SJCRH30 (cell line): ENCODE measurements at regions not wholly inside any gene's neighbourhood (a gene's known extent, or its start where the extent isn't known, plus 50 kb on each side); places are given as distances from the start of the nearest gene placed in this dataset.

Experiments used
- DNase-seq, 2 experiments: peaks; one replicate each; pipeline ENCODE4 v3.0.0-alpha.2; 2015 to 2020
- H3K27ac ChIP-seq: fragments of 250-450 bp; sonication (Bioruptor Pico); 2 replicates; pipeline ENCODE4 v1.5.1; 2020; ENCODE audit warnings: mild to moderate bottlenecking, moderate library complexity
- H3K27me3 ChIP-seq: fragments of 250-450 bp; sonication (Bioruptor Pico); 2 replicates; pipeline ENCODE4 v1.5.1; 2020; ENCODE audit warnings: mild to moderate bottlenecking, moderate library complexity
- H3K36me3 ChIP-seq: fragments of 250-450 bp; sonication (Bioruptor Pico); 2 replicates; pipeline ENCODE4 v1.5.1; 2020; ENCODE audit warnings: mild to moderate bottlenecking, moderate library complexity
- H3K4me1 ChIP-seq: fragments of 250-450 bp; sonication (Bioruptor Pico); 2 replicates; pipeline ENCODE4 v1.5.1; 2020; ENCODE audit warnings: mild to moderate bottlenecking, moderate library complexity
- H3K4me3 ChIP-seq: fragments of 250-450 bp; sonication (Bioruptor Pico); 2 replicates; pipeline ENCODE4 v1.5.1; 2020; ENCODE audit warnings: mild to moderate bottlenecking, moderate library complexity
- H3K9me3 ChIP-seq: fragments of 250-450 bp; sonication (Bioruptor Pico); replicated peaks from 2 replicates; pipeline ENCODE4 v1.5.1; 2020; ENCODE audit warnings: mild to moderate bottlenecking, moderate library complexity

DNA sequence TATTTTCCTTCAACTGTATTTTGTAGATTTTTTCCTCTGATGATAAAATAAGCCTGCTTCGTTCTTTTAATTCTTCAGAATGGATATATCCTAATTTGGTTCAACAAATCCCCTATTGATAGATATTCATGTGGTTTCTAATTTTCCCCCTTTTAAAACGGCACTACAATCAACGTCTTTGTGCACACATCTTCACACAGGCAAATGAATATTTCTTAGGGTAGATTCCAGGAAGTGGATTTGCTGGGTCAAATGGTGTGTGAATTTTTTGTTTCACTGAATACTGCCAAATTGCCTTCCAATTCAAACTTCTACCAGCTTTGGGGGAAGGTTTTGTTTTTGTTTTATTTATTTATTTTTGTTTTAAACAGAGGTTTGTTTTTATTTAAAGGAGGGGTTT, 287.2 kb downstream of the FOXO1 start:
- no peaks in the 10 kb centered on the region for H3K27me3 ChIP-seq
- no peaks in the 10 kb centered on the region for H3K36me3 ChIP-seq
- H3K9me3 ChIP-seq = peaks cover 4% of the 10 kb centered on the region; the same call in 1 of the 2 replicates
- peaks cover 21% of the 10 kb centered on the region for H3K4me1 ChIP-seq
- no peak for DNase-seq
- no peak overlapping the region for H3K4me3 ChIP-seq
- no peak overlapping the region for H3K27ac ChIP-seq

DNA sequence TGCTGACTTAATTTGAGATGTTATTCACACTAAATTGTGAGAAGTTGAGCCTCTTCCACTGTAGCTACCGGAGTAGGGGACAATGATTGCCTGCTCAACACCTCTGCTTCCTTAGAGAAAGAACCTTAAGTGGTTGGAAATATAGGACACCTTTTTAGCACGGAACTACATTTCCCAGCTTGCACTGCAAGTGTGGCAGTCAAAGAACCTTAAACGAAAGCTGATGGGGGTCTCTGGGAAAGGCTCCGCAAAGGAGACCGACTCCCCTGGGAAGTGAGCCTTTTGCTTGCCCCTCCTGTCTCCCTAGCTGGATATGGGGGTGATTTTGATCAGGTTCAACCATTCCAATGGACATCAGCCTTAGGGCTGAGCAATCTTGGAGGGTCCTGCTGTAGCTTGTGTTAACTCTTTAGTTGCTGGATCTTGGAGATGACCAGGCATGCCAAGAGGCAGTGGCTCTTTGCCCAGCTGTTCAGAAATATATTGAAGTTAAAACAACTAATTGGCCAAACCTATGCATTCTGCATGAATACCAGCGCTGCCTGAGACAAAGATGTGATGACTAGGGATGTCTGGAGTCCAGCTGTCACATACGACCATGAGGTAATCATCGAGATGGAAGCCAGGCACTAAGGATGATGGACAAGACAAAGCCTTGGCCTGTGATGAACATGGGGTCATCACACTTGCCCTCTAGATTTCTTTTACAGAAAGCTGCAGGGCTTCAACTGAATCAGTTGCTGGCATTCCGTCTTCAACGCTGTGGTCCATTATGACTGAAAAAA, 286.5 kb downstream of the FOXO1 start:
- Histone ChIP-seq H3K36me3 (no peaks in the 10 kb centered on the region), H3K27me3 (no peaks in the 10 kb centered on the region), H3K4me3 (no peak overlapping the region), H3K9me3 (peaks cover 4% of the 10 kb centered on the region; the same call in 1 of the 2 replicates), H3K27ac (no peak overlapping the region), H3K4me1 (peaks cover 23% of the 10 kb centered on the region)
- peak in 1 of 2 experiments; percentile 42 for DNase-seq

- no peak overlapping the region for H3K4me3 ChIP-seq
- peak in 1 of 2 experiments; percentile 9 for DNase-seq
- H3K36me3 ChIP-seq = no peaks in the 10 kb centered on the region
- peaks cover 4% of the 10 kb centered on the region; the same call in 1 of the 2 replicates for H3K9me3 ChIP-seq
- no peaks in the 10 kb centered on the region for H3K27me3 ChIP-seq
- H3K27ac ChIP-seq = no peak overlapping the region
- H3K4me1 ChIP-seq = peaks cover 21% of the 10 kb centered on the region
These were observed 284.3 kb downstream of the FOXO1 start for GRCh38 chr13:40381935-40382764.

DNA sequence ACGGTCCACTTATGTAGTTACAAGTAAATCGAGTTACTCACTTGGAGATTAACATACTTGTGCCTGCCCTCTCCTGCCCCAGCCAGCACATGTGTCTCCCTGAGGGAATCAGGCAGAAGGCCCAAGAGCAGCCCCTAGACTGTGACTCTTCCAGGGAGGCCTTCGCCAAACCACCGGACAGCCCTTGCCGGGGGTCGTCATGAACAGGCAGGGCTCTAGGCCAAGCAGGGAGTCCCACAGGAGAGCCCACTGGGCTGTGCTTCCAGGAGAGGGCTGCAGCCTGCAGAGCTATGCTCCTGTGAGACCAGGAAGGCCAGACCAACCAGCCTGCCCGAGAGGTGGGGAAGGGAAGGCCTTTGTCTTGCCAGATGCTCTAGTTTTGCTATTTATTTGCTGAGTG, 283.3 kb downstream of the FOXO1 start:
- Histone ChIP-seq H3K9me3 (peaks cover 4% of the 10 kb centered on the region; the same call in 1 of the 2 replicates), H3K27me3 (no peaks in the 10 kb centered on the region), H3K27ac (no peak overlapping the region), H3K4me3 (no peak overlapping the region), H3K4me1 (peaks cover 21% of the 10 kb centered on the region), H3K36me3 (no peaks in the 10 kb centered on the region)
- DNase-seq = peak in 1 of 2 experiments; percentile 42

DNA sequence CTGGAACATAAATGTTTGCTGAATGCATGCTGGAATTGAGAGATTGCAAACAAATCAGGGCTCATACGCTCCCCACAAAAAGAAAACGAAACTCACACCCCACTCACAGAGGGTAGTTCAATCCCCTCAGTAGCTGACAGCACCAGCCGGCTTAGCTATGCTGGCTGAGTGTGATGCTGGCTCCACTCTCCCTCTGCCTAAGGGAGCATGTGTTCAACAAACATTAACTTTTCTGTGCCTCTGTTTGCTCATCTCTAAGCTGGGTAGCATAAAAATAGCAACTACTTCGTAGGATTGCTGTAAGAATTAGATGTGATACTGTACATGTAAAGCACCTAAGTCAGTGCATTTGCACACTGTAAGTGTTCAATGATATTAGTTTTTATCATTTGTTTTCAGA, 282.6 kb downstream of the FOXO1 start:
- Histone ChIP-seq H3K4me3 (no peak overlapping the region), H3K27me3 (no peaks in the 10 kb centered on the region), H3K27ac (no peak overlapping the region), H3K36me3 (no peaks in the 10 kb centered on the region), H3K4me1 (peaks cover 24% of the 10 kb centered on the region), H3K9me3 (no peaks in the 10 kb centered on the region)
- DNase-seq = no peak

GRCh38 chr13:40384976-40385857, 281.2 kb downstream of the FOXO1 start:
- Histone ChIP-seq H3K4me1 (peaks cover 14% of the 10 kb centered on the region), H3K36me3 (no peaks in the 10 kb centered on the region), H3K4me3 (no peak overlapping the region), H3K27me3 (no peaks in the 10 kb centered on the region), H3K27ac (no peak overlapping the region), H3K9me3 (no peaks in the 10 kb centered on the region)
- peak in 1 of 2 experiments; percentile 62 for DNase-seq

DNA sequence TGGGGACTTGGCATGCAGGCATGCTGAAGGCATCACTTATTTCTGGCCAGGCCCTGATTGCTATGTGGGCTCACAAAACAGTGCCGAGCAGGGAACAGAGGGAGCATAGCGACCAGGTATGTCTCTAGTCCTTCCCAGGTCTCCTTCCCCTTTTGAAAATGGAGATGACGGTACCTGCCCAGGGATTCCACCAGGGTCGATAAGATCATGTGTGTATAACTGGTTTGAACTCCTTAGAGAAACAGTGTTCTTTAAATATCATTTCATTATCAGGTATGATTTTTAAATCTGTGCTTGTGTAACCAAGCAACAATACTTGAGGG, 280.6 kb downstream of the FOXO1 start:
- no peaks in the 10 kb centered on the region for H3K36me3 ChIP-seq
- DNase-seq = no peak
- H3K27me3 ChIP-seq = no peaks in the 10 kb centered on the region
- H3K4me1 ChIP-seq = peaks cover 14% of the 10 kb centered on the region
- no peak overlapping the region for H3K4me3 ChIP-seq
- no peaks in the 10 kb centered on the region for H3K9me3 ChIP-seq
- H3K27ac ChIP-seq = no peak overlapping the region

- Histone ChIP-seq H3K27me3 (no peaks in the 10 kb centered on the region), H3K4me3 (no peak overlapping the region), H3K9me3 (no peaks in the 10 kb centered on the region), H3K36me3 (no peaks in the 10 kb centered on the region), H3K4me1 (peaks cover 14% of the 10 kb centered on the region), H3K27ac (no peak overlapping the region)
- DNase-seq = no peak
These were observed 279.9 kb downstream of the FOXO1 start for GRCh38 chr13:40386586-40386985.

- H3K27ac ChIP-seq = no peak overlapping the region
- peaks cover 14% of the 10 kb centered on the region for H3K4me1 ChIP-seq
- DNase-seq = no peak
- H3K36me3 ChIP-seq = no peaks in the 10 kb centered on the region
- H3K4me3 ChIP-seq = no peak overlapping the region
- H3K27me3 ChIP-seq = no peaks in the 10 kb centered on the region
- H3K9me3 ChIP-seq = no peaks in the 10 kb centered on the region; the same call in 1 of the 2 replicates
These were observed 278.7 kb downstream of the FOXO1 start for GRCh38 chr13:40387775-40388174.

GRCh38 chr13:40388617-40389016, 277.8 kb downstream of the FOXO1 start:
- no peaks in the 10 kb centered on the region; the same call in 1 of the 2 replicates for H3K9me3 ChIP-seq
- H3K36me3 ChIP-seq = no peaks in the 10 kb centered on the region
- H3K27ac ChIP-seq = no peak overlapping the region
- H3K4me3 ChIP-seq = no peak overlapping the region
- no peaks in the 10 kb centered on the region for H3K27me3 ChIP-seq
- peak; percentile 54 to 61 for DNase-seq
- peaks cover 14% of the 10 kb centered on the region for H3K4me1 ChIP-seq

DNA sequence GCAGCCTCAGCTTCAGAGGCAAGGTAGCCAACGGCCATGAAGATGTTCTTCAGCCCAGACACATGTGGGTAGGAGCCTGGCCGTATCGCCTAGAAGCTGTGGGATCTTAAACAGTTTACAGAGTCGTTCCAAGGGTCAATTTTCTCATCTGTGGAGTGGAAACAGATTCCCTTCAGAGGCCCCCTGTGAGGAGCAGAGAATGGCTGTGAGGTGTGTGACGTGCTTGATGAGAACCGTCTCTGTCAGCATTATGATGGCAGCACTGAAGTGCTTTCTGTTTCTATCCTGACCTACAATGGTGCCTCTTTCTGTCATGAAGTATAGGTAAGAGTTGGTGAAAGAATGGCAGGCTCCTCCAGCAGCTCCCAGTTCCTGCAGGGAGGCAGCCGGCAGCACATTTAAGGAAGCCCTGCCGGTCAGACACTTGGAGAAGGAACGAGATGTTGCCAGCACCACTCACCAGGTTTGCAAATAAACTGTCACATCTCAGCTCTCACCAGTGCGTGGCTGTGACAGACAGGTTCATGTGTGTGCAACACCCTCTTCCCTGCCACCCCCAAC, 277.3 kb downstream of the FOXO1 start:
- no peak for DNase-seq
- Histone ChIP-seq H3K4me3 (no peak overlapping the region), H3K27me3 (no peaks in the 10 kb centered on the region), H3K4me1 (peaks cover 14% of the 10 kb centered on the region), H3K36me3 (no peaks in the 10 kb centered on the region), H3K27ac (no peak overlapping the region), H3K9me3 (no peaks in the 10 kb centered on the region; the same call in 1 of the 2 replicates)

DNA sequence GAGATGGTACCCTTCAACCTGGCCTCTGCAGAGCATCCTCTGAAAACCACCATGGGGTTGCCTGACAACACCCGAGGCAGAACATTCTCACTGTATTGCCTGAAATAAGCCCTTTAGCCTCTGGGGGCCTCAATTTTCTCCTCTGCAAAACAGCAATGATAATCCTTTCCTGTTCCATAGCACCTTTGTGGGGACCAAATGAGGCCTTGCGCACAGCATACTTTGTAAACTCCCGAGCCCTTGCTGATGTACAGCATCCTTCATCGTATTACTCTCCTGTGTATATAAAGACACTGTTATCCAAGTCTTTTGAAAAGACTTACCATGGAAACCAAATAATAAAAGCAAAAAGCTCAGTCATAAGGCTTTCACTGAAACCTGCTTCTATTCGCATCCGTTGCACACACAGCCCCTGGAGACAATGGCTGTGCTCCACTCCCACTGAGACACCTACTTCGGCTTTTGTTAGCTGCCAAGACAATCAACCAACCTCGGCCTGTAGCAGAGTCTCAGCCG, 276.0 kb downstream of the FOXO1 start:
- no peak overlapping the region for H3K4me3 ChIP-seq
- no peaks in the 10 kb centered on the region for H3K36me3 ChIP-seq
- DNase-seq = peak in 1 of 2 experiments; percentile 21
- peaks cover 7% of the 10 kb centered on the region; the same call in 1 of the 2 replicates for H3K4me1 ChIP-seq
- no peaks in the 10 kb centered on the region for H3K27me3 ChIP-seq
- H3K9me3 ChIP-seq = no peaks in the 10 kb centered on the region; the same call in 1 of the 2 replicates
- no peak overlapping the region for H3K27ac ChIP-seq

GRCh38 chr13:40391788-40392187, 274.7 kb downstream of the FOXO1 start:
- Histone ChIP-seq H3K4me3 (no peak overlapping the region), H3K9me3 (no peaks in the 10 kb centered on the region; the same call in 1 of the 2 replicates)
- DNase-seq = peak; percentile 40 to 46

More at GRCh38 chr13:40391788-40392187, 274.7 kb downstream of the FOXO1 start:
- no peak overlapping the region for H3K27ac ChIP-seq
- peaks cover 3% of the 10 kb centered on the region; the same call in 1 of the 2 replicates for H3K4me1 ChIP-seq
- no peaks in the 10 kb centered on the region for H3K36me3 ChIP-seq
- H3K27me3 ChIP-seq = no peaks in the 10 kb centered on the region
